NCI-H2196 treated with DMSO at 0.1 percent for 48 hours (cell line): ENCODE measurements at regions not wholly inside any gene's neighbourhood (a gene's known extent, or its start where the extent isn't known, plus 50 kb on each side); places are given as distances from the start of the nearest gene placed in this dataset.

Experiments
- DNase-seq: peaks from one replicate; lab custom pipeline; 2025; ENCODE audit not compliant: unreplicated experiment; lab: John Stamatoyannopoulos, UW

GRCh38 chrX:13151828-13152517 lies 107.6 kb upstream of the FAM9C start:
- DNase-seq: no peak

- no peak for DNase-seq
Measured at GRCh38 chrX:13149702-13150350, 105.4 kb upstream of the FAM9C start.

- DNase-seq: no peak
Measured at GRCh38 chrX:13147733-13148132, 103.3 kb upstream of the FAM9C start.

- DNase-seq: no peak
Measured at GRCh38 chrX:13147147-13147546, 102.7 kb upstream of the FAM9C start.

- DNase-seq: no peak
Measured at GRCh38 chrX:13144927-13145655, 100.7 kb upstream of the FAM9C start.

- DNase-seq: no peak
Measured at GRCh38 chrX:13142891-13143290, 98.5 kb upstream of the FAM9C start.

GRCh38 chrX:13140007-13140406 lies 95.6 kb upstream of the FAM9C start:
- DNase-seq: no peak

GRCh38 chrX:13131396-13132137 lies 87.1 kb upstream of the FAM9C start:
- no peak for DNase-seq

GRCh38 chrX:13130816-13131215 lies 86.4 kb upstream of the FAM9C start:
- no peak for DNase-seq

GRCh38 chrX:13128104-13128503 lies 83.7 kb upstream of the FAM9C start:
- no peak for DNase-seq

- DNase-seq: no peak
Measured at GRCh38 chrX:13126775-13127174, 82.4 kb upstream of the FAM9C start.

- no peak for DNase-seq
Measured at GRCh38 chrX:13125188-13125587, 80.8 kb upstream of the FAM9C start.

GRCh38 chrX:13123857-13124345 lies 79.5 kb upstream of the FAM9C start:
- DNase-seq: no peak

GRCh38 chrX:13123247-13123856 lies 78.9 kb upstream of the FAM9C start:
- DNase-seq: no peak

- no peak for DNase-seq
Measured at GRCh38 chrX:13121020-13121555, 76.7 kb upstream of the FAM9C start.

GRCh38 chrX:13120017-13120416 lies 75.6 kb upstream of the FAM9C start:
- DNase-seq: no peak

- no peak for DNase-seq
Measured at GRCh38 chrX:13119386-13119785, 75.0 kb upstream of the FAM9C start.

GRCh38 chrX:13115146-13115855 lies 70.9 kb upstream of the FAM9C start:
- no peak for DNase-seq

- DNase-seq: no peak
Measured at GRCh38 chrX:13112499-13112898, 68.1 kb upstream of the FAM9C start.
